GM18861 (cell line): ENCODE measurements at regions not wholly inside any gene's neighbourhood (a gene's known extent, or its start where the extent isn't known, plus 50 kb on each side); places are given as distances from the start of the nearest gene placed in this dataset.
"Not testable (repeated sequence)": the region's sequence is repeated elsewhere in the genome, so short reads cannot be mapped to it uniquely, and the experiment has no call there.

Experiments
- ATAC-seq: cut with Tn5 transposase; IDR thresholded peaks from one replicate; pipeline ENCODE4 v1.9.1; 2021; ENCODE audit not compliant: unreplicated experiment

DNA sequence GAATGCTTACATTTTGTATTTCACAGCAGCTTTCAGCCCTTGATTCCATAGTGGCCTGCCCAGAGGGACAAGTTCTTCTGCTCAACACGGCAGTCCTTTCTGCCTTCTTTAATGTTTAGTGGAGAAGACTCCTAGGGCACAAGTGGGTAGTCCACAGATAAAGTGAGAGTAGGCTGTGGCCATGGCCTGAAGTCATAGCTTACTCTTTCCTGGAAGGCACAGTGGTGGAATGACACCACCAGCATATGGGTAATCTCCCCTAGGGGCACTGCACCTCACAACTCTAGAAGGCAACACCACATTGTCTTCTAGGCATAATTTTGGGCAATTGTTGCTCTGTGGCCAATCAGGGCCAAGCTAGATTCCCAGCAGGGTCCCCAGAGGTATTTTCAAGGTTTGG lies 155.4 kb upstream of the MAMLD1 start:
- no peak for ATAC-seq

DNA sequence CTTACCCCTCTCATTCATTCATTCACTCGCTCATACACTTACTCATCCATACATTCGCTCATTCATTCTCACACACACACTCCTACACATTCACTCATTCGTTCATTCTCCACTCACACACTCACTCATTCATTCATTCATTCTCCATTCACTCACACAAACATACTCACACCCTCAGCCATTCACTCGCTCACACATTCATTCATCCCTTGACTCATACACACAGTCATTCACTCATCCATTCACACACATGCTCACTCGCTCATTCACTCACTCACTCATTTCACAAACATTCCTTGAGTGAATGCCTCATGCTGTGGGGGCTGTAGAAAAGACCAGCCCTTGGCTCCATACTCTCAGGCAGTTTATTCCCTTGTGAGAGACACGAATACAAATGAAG lies 151.1 kb upstream of the MAMLD1 start:
- ATAC-seq: no peak

DNA sequence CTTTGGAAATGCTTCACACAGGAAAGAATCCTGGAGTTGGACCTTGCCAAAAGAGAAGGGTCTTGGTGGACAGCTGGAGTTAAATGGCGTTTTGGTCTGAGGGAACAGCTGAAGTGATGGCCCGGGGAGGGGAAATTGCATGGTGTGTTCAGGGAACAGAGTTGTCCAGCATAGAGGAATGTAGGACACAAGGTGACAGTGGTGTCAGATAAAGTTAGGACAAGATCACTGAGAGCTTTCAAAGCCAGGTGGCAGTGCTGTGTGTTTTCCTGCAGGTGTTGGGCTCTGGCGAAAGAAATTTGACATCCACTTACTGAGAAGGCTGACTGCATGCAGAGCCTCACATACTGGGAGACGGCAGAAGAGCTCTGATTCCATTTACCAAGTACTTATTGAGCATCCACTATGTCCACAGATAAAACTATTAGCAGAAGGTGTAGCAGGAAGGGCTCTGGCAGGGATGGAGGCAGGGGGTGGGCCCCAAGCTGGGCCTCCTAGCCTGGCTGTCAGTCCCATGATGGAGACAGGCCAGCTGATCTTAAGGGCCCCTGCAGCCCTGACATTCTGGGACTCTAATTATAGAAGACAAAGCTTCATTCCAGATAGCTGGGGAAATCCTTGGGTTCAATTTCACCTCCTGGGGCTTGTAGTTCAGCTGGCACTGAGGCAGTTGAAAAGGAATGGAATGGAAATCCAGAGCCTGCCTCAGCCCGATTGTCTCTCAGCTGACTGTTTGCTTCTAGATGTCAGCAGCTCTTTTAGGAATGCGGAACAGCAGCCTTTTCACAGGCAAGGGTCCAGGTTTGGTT lies 150.2 kb upstream of the MAMLD1 start:
- ATAC-seq: no peak

DNA sequence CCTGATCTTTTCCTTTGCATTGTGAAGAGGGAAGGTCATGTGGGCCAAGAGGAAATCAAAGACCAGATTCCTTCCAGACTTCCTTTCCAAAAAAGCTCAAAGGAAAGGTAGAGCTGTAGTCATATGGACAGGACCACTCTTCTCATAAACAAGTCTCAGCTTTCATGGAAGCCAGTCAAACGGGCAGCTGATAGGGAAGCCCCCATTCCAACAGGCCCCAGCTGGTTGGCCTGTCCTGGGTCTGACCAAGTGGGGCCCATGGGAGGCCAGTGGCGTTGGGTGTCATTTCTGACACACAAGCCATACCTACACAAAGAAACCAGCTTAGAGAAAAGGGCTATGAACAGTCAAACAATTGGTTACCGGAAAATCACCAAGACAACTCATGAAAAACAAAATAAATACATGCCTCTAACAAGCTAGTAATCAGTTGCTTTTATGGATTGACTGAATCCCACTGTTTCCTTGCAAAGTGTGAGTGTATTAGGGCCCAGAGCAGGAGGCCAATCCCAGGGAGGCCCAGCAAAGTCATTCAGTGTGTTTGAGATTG lies 149.6 kb upstream of the MAMLD1 start:
- ATAC-seq: no peak

DNA sequence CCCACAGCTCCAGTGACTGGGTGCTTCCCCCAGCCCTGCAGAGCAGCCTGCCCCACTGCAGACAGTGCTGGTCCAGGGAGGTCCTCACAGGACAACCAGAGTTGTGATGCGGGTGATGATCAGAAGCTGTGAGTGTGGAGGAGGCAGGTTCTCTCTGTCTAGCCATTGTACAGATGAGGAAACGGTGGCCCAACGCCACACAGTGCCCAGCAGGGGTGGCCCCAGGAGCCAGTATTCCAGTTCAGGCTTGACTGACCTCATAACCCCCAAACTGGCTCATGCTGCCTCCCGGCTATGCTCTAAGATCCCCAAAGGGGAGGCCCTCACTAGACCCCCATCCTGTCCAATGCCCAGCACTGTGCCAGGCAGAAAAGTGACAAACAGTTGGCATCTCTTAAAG lies 147.1 kb upstream of the MAMLD1 start:
- ATAC-seq: not testable (repeated sequence)

DNA sequence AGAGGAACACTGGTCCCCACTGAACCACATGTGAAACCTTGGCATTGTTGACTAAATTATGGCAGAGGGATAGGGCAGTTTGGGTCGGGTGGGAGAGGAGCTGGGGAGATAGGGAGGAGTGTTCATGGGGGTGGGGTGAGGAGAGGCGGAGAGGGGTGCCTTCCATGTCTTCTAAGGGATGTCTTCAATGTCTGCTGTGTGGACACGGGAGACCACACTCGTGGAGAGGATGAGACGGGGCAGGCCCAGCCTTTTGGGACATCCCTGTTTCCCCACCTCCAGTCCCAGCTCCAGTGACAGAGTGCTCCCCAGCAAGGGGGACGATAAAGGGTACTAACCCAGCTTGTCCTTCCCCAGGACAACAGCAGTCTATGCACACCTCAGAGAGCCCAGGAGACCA lies 146.4 kb upstream of the MAMLD1 start:
- ATAC-seq: no peak

DNA sequence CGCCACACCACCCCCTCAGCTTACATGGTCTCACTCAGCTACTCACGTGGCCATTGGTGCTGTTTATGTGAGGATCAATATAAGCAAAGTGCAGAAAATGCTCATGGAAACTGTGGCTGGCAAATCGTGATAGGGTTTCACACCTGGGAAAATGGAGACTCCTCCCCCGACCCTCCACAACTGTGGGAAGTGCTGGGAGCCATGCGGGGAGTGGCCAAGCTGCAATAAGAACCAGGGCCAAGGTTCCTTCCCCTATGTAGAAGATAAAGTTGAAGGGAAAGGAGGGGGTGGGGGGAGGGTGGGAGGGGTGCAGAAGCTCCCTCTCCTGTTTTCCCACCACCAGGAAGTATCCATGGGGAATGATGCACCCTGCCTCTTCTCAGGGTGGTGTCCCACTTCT lies 145.5 kb upstream of the MAMLD1 start:
- no peak for ATAC-seq

DNA sequence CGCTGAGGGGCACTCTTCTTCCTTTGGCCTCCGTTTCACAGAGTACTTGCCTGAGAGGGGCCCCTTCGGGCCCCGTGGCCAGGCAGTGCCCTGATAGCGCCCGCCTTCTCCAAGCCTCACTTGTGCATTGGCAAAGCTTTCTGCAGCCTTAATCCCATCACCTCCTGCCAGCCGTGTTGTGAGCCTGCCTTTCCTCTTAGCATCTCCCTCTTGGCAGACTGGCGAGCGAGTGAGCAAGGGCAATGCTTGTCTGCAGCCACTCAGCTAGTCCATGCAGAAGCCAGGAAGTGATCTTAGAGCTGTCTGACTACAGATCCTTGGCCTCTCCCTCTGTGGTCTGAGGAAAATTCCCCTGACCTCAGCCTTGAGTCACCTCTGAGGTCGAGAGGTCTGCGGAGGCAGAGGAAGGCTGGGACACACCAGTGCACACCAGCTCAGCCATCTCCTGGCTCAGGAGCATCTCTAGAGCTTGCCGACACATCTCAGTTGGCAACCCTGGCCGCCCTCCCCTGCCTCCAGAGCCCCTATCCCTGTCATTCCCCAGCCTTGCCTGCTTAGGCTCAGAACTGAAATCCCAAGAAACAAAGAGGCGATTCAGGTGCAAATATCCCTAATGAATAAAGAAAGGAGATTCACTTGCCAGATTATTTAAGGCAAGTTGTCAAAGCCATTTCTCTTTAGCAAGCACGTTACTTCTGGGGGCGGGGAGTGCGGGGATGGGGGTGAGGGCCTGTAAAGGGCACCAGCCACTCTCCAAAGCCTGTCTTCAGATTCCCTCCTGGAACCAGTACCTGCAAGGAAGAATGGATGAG lies 143.5 kb upstream of the MAMLD1 start:
- no peak for ATAC-seq

DNA sequence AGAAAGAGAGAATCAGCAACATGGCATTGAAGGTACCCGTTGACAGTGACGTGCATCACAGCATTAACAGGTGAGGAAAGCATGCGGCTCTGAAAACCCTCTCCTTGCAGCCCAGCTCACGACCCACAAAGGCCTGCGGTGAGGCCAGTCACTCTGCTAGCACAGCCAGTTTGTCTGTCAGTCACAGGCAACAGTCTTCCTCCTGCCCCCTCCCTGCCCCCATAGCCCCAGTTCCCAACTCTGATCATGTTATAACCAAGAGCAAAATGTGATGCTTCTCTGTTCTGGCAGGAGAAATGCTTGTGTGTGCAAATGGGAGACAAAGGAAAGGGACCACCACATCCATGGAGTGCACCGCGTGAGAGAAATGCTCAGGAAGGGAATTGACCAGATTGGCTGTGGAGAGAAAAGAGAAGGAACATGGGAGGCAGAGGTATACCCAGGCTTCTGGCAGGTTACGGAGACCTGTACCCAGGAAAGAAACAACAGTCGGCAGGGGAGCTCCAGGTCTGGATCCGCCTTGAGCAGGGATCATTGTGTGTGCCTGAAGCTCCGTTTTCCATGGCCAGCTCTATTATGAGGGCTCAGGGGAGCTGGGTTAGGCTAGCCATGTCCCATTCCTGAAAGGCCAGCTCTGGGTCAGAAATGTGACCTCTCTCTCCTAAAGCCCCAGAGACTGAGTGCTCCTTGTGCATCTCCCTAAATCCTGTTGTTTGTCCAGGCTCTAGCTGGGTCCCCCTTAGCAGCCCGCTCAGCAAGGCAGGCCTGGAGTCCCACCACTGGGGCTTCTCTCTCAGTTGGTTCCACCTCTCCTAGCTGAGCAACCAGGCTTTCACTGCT lies 139.7 kb upstream of the MAMLD1 start:
- no peak for ATAC-seq

DNA sequence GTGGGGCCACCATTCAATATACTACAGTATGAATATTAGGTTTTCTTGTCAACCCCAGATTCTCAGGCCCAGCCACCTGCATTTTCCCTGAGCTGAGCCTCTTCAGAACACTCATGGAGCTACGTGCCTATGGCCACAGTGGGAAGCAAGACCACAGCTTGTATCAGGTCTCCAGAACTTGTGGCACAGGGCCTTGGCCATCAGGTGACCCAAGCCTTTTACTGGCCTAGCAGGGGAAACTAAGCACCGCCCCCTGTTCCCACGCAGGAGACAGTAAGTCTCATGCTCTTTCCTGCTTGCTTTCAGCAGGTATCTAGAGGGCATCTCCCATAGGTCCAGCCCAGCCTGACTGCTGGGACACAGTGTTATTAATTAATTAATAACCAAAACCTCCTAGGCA lies 138.4 kb upstream of the MAMLD1 start:
- ATAC-seq: no peak

DNA sequence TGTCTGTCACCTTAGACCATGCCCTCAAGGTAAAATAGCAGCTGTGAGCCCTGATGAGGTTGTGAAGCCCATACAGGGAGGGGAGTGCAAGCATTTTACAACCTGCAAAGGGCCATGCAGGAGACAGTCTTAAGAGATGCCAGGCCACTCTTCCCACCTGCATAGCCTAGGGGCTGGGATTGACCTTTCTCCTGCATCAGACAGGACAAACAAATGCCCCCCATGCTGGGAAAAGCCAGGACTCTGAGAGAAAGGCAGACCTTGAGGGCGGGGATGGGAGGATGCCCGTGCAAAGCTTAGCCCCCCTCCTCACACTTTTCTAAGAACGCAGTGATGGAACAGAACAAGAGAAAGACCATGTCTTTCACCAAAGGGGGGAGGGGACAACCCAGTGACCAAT lies 137.9 kb upstream of the MAMLD1 start:
- ATAC-seq: no peak

DNA sequence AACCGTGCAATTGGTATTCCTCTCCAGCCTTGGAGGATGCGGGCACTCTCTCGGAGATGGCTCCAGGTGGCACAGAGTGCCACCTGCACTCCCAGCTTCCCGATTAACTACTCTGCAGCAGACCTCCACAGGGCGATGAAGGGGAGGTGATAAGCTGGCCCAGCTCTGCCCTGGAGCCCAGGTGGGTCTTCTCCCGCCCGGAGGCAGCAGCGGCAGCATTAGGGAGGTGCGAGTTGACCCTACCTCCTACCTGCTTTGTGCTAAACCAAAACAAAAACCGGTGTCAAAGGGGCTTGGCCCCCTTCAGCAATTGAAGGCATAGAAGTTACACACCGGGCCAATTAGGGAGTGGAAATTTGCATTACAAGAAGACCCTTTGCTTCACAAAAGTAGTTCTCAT lies 137.4 kb upstream of the MAMLD1 start:
- no peak for ATAC-seq

DNA sequence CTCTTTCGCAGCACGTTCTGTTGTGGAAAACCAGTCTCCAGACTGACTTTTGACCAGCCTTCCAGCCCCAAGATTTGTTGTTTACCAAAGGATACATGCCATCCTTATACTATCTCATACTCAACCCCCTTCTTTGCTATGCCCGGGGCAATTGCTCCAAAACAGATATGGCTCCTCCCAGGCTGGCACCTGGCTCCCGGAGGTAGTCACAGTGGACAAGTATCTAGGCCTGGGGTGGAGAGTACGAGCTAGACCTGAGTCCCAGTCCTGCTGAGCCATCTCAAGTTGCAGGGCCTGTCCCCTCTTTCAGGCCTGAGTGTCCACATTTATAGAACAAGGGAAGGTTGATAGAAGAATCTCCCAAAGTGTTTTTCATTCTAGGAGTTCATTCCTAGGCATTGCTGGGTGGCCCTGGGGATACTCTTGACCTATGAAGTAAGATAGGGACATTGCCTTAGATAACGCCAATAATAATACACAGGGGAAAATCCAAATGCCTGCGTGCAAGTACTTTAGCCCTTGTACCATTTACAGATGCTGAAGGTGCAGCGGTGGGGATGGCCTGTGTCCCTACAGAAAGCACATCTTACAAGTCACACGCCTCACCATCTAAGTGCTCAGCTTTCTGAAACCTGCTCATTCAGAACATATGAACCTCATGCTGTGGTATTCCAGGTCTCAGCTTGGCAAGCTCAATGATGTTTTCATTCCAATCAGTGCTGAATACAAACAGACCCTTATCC lies 136.7 kb upstream of the MAMLD1 start:
- ATAC-seq: no peak

DNA sequence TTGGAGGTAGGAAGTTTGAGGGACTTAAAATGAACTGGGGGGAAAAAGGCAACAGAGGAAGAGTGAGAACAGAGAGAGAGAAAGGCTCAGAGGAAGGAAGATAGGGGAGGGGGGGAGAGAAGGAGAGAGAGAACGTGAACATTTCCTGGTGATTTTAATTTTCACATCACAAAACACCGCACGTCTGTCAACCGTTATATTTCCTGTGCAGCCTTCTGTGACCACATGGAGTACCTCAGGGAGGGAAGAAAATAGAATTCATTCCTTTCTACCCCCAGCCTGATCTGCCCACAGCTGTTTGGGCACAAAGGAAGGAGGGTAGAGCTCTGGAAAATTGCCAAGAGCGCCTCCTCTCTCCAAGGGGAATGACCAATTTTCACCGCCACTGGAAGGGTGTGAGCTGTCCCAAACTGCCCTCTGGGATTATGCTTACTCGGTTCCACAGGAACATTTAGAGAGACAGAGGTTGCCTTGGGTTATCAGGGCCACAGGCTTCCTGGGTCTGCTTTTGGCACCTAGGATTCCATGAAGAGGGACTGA lies 135.7 kb upstream of the MAMLD1 start:
- ATAC-seq: no peak

DNA sequence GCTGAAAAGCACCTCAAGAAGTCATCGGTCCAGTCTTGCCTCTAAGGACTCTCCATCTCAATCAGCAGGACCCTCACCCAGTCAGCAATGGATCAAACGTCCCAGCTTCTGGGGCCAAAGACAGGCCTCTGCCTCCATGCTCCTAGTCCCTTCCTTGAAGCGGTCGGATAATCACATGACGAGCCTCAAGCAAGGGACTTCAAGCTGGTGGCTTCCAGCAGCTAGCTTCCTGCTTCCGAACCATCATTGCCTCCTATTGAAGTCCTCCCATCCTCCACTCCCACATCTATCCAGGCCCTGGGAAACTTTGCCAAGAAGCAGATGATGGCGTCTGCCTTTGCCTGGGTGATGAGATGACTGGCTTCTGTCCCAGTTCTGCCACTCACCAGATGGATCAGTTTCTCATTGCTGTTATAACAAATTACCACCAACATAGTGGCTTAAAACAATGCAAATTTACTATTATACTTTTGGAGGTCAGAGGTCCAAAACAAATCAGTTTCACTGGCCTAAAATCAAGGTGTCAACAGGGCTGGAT lies 135.2 kb upstream of the MAMLD1 start:
- ATAC-seq: no peak

DNA sequence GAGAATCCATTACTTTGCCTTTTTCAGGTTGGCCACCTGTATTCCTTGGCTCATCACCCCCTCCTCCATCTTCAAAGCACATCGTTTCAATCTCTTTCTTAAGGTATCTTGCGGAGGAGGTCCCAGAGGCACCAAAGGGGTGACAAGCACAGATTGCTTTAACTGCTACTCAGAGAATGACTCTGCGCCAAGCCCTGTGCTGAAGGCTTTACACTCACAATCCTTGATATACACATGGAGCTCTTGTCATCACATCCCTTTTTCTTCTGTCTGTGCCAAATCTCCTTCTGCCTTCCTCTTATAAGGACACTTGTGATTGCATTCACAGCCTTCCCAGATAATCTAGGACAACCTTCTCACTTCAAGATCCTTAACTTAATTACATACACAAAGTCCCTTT lies 134.7 kb upstream of the MAMLD1 start:
- no peak for ATAC-seq

DNA sequence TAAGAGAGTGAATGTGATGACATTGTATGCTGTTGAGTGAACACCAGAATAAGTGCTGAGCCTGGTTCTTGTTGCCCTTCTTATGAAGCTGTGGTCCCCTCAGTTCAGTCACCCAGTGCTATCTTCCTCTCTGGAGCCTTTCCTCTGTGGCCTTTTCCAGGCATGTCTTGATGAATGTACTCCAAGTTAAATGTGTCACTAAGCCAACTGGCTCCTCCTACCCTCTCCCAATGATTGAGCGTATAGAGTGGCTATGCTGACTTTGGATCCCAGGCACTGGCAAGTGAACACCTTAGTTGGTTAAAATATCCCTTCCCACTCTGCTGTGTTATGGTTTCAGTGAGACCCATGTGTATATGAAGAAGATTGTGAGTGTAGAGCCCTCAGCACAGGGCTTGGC lies 134.1 kb upstream of the MAMLD1 start:
- ATAC-seq: no peak

DNA sequence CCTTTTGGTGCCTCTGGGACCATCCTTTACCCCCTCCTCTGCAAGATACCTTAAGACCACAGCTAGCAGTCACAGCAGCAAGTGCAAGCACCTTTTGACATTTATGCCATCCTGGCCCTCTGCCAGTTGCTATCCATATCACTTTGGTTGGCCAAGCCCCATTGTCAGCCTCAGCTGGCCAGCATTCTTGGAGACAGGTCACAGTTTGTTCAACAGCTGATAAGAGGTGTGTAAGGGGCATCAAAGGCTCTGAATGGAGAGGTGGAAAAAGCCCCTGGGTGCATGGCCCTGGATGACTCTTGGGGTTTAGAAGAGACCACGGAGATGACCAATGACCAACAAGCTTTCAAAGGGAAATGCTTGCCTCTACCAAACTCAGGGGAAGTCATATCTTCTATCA lies 133.6 kb upstream of the MAMLD1 start:
- ATAC-seq: no peak

DNA sequence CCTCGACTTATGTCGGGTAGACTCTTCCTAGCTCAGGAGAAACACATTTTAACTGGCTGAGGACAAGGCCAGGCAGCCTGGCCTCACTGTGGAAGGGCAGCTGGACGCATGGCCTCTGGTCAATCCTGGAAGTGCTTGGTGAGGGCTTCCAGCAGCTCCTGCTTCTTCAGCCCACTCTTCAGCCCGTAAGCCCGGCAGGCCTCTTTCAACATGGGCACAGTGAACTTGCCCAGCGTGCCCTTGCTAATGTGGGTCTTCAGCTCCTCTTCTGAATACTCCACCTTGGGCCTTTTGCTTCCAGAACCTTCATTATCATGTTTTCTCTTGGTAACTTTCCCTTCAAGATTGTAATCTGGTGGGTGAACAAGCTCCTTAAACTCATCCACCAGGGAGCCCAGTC lies 132.2 kb upstream of the MAMLD1 start:
- ATAC-seq: not testable (repeated sequence)

DNA sequence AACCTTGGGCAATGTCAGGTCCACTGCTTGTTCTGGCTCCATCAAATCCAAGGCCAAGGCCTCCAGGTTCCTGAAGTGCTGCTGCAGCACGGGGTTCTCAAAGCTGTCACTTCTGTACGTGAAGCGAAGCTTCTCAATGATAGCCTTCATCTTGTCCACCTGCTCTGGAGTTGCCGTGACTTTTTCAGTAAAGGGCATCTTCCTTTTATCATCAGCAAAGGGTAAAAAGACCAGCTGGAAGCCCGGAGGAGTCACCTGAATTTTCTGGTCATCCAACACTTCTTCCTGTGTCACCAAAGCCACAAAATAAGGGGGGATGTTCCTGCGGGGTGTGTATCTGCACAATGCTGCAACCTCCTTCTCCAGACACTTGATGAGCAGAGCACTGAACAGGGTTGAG lies 131.7 kb upstream of the MAMLD1 start:
- ATAC-seq: not testable (repeated sequence)
